OCI-LY3 (cell line): ENCODE measurements at regions not wholly inside any gene's neighbourhood (a gene's known extent, or its start where the extent isn't known, plus 50 kb on each side); places are given as distances from the start of the nearest gene placed in this dataset.

Experiments
- H2AFZ ChIP-seq: fragments of 200-600, 300-600 bp; shearing (Covaris generic); 2 replicates; pipeline ENCODE4 v1.6.0; 2014; ENCODE audit warnings: antibody characterized with exemption, low read depth, low read length
- H3K27ac ChIP-seq: fragments of 200-600, 300-600 bp; sonication (generic); 2 replicates; pipeline ENCODE4 v1.5.1; 2014; ENCODE audit warnings: mild to moderate bottlenecking, low read length, moderate library complexity, mixed read lengths
- H3K27me3 ChIP-seq: fragments of 200-600, 300-600 bp; sonication (generic); 2 replicates; pipeline ENCODE4 v1.6.1; 2014; ENCODE audit warnings: low read depth, low read length, mixed read lengths
- H3K36me3 ChIP-seq: fragments of 200-600, 300-600 bp; sonication (generic); replicated peaks from 2 replicates; pipeline ENCODE3; 2014; ENCODE audit warnings: low read depth, low read length, mixed read lengths
- H3K4me1 ChIP-seq: fragments of 300-600, 200-600 bp; sonication (generic); 2 replicates; pipeline ENCODE4 v1.6.1; 2014; ENCODE audit warnings: low read length, mixed read lengths
- H3K4me2 ChIP-seq: fragments of 200-600, 300-600 bp; sonication (generic); 2 replicates; pipeline ENCODE4 v1.6.1; 2014; ENCODE audit warnings: low read length, mixed read lengths
- H3K4me3 ChIP-seq: fragments of 300-600, 200-600 bp; sonication (generic); 2 replicates; pipeline ENCODE4 v1.5.1; 2014; ENCODE audit warnings: antibody characterized with exemption, mild to moderate bottlenecking, low read length, moderate library complexity
- H3K79me2 ChIP-seq: fragments of 300-600, 200-600 bp; shearing (Covaris generic); 2 replicates; pipeline ENCODE4 v1.6.1; 2014; ENCODE audit warnings: mild to moderate bottlenecking, low read length, mixed read lengths
- H3K9ac ChIP-seq: fragments of 300-600, 200-600 bp; shearing (Covaris generic); 2 replicates; pipeline ENCODE4 v1.6.0; 2014; ENCODE audit warnings: mild to moderate bottlenecking, low read length, moderate library complexity
- H3K9me3 ChIP-seq: fragments of 200-600, 300-600 bp; shearing (Covaris generic); 2 replicates; pipeline ENCODE4 v1.6.1; 2014; ENCODE audit warnings: low read length, mixed read lengths; ENCODE audit not compliant: insufficient read depth
- H4K20me1 ChIP-seq: fragments of 200-600, 300-600 bp; sonication (generic); 2 replicates; pipeline ENCODE4 v1.6.1; 2016; ENCODE audit warnings: low read length, mixed read lengths; ENCODE audit not compliant: insufficient read depth
- CTCF ChIP-seq: fragments of 200-600, 300-600 bp; sonication (generic); IDR thresholded peaks from 2 replicates; pipeline ENCODE4 v1.5.1; 2014; ENCODE audit warnings: antibody characterized with exemption, low read length, low read depth
- EZH2phosphoT487 ChIP-seq: fragments of 200-600 bp; shearing (Covaris generic); IDR thresholded peaks from 2 replicates; pipeline ENCODE4 v1.6.1; 2018; ENCODE audit warnings: antibody characterized with exemption, mixed run types, low read depth

GRCh38 chr7:49513911-49514310 is 259.5 kb upstream of the VWC2 start:
- Histone ChIP-seq H3K79me2 (no peaks in the 10 kb centered on the region), H3K4me2 (no peak overlapping the region), H4K20me1 (no peaks in the 10 kb centered on the region), H3K4me1 (no peaks in the 10 kb centered on the region), H2AFZ (no peak overlapping the region), H3K27ac (no peak overlapping the region), H3K27me3 (no peaks in the 10 kb centered on the region), H3K9ac (no peak overlapping the region), H3K4me3 (no peak overlapping the region), H3K36me3 (no peaks in the 10 kb centered on the region), H3K9me3 (no peaks in the 10 kb centered on the region)
- no peak for TF ChIP-seq CTCF
- TF ChIP-seq EZH2phosphoT487, result no peak

- no peak overlapping the region for H3K4me2 ChIP-seq
- no peaks in the 10 kb centered on the region for H4K20me1 ChIP-seq
- H3K27ac ChIP-seq, result no peak overlapping the region
- H3K79me2 ChIP-seq, result no peaks in the 10 kb centered on the region
- no peaks in the 10 kb centered on the region for H3K9me3 ChIP-seq
- H3K4me1 ChIP-seq, result no peaks in the 10 kb centered on the region
- no peak overlapping the region for H2AFZ ChIP-seq
- H3K9ac ChIP-seq, result no peak overlapping the region
- no peak overlapping the region for H3K4me3 ChIP-seq
- no peaks in the 10 kb centered on the region for H3K27me3 ChIP-seq
- no peaks in the 10 kb centered on the region for H3K36me3 ChIP-seq
- TF ChIP-seq CTCF (no peak), EZH2phosphoT487 (no peak)
Observed at GRCh38 chr7:49520951-49521350, 252.5 kb upstream of the VWC2 start.

GRCh38 chr7:49522111-49522510 is 251.3 kb upstream of the VWC2 start:
- no peaks in the 10 kb centered on the region for H3K9me3 ChIP-seq
- H3K9ac ChIP-seq, result no peak overlapping the region
- H3K4me1 ChIP-seq, result no peaks in the 10 kb centered on the region
- no peak overlapping the region for H2AFZ ChIP-seq
- H4K20me1 ChIP-seq, result no peaks in the 10 kb centered on the region
- no peaks in the 10 kb centered on the region for H3K36me3 ChIP-seq
- no peak overlapping the region for H3K27ac ChIP-seq
- H3K4me2 ChIP-seq, result no peak overlapping the region
- no peaks in the 10 kb centered on the region for H3K79me2 ChIP-seq
- H3K27me3 ChIP-seq, result no peaks in the 10 kb centered on the region
- TF ChIP-seq EZH2phosphoT487, result no peak
- no peak for TF ChIP-seq CTCF
- no peak overlapping the region for H3K4me3 ChIP-seq

- no peak overlapping the region for H3K4me2 ChIP-seq
- TF ChIP-seq EZH2phosphoT487 (no peak), CTCF (no peak)
- no peak overlapping the region for H3K9ac ChIP-seq
- no peaks in the 10 kb centered on the region for H3K79me2 ChIP-seq
- no peaks in the 10 kb centered on the region for H3K9me3 ChIP-seq
- no peak overlapping the region for H3K4me3 ChIP-seq
- no peaks in the 10 kb centered on the region for H3K4me1 ChIP-seq
- no peak overlapping the region for H3K27ac ChIP-seq
- no peaks in the 10 kb centered on the region for H3K27me3 ChIP-seq
- no peaks in the 10 kb centered on the region for H4K20me1 ChIP-seq
- H3K36me3 ChIP-seq, result no peaks in the 10 kb centered on the region
- no peak overlapping the region for H2AFZ ChIP-seq
Observed at GRCh38 chr7:49523870-49524269, 249.6 kb upstream of the VWC2 start.
